H1 (cell line): ENCODE measurements at regions not wholly inside any gene's neighbourhood (a gene's known extent, or its start where the extent isn't known, plus 50 kb on each side); places are given as distances from the start of the nearest gene placed in this dataset.

Experiments
- CBX8 ChIP-seq: fragments of 300-800, 300-1000 bp; sonication (generic); IDR thresholded peaks from 2 replicates; pipeline ENCODE4 v1.7.1; 2016; ENCODE audit warnings: low read depth, low read length, borderline replicate concordance
- CHD1 ChIP-seq: IDR thresholded peaks from 2 replicates; pipeline ENCODE4 v1.6.1; 2012; ENCODE audit warnings: low read depth, low read length, improper control_type of control experiment
- CREB1 ChIP-seq: IDR thresholded peaks from 2 replicates; pipeline ENCODE4 v1.6.1; 2012; ENCODE audit warnings: inconsistent platforms
- EZH2 ChIP-seq: fragments of 200-600 bp; sonication (generic); IDR thresholded peaks from 2 replicates; pipeline ENCODE4 v1.7.1; 2012; ENCODE audit warnings: low read depth, mild to moderate bottlenecking, moderate library complexity, low read length, inconsistent platforms; ENCODE audit not compliant: severe bottlenecking
- GABPA ChIP-seq: IDR thresholded peaks from 2 replicates; pipeline ENCODE4 v1.6.1; 2011; ENCODE audit warnings: mild to moderate bottlenecking, low read length, moderate library complexity, borderline replicate concordance; ENCODE audit not compliant: insufficient read depth
- POLR2A ChIP-seq, 2 experiments: IDR thresholded peaks; 1 replicate in 1 of 2; 2 replicates in 1 of 2; pipeline ENCODE4 v1.6.1; 2011; ENCODE audit warnings: low read depth in 2 of 2, low read length in 2 of 2, mild to moderate bottlenecking in 2 of 2; ENCODE audit errors: control extremely low read depth in 1 of 2
- RAD21 ChIP-seq, 2 experiments: IDR thresholded peaks in 1 of 2; conservative IDR thresholded peaks in 1 of 2; 2 replicates each; pipeline ENCODE4 v1.6.1; 2011; ENCODE audit warnings: low read depth in 2 of 2, low read length in 2 of 2, improper control_type of control experiment in 1 of 2, inconsistent platforms in 1 of 2, mild to moderate bottlenecking in 1 of 2, moderate library complexity in 1 of 2
- RFX5 ChIP-seq: IDR thresholded peaks from 2 replicates; pipeline ENCODE4 v1.6.1; 2011; ENCODE audit warnings: low read depth, low read length, improper control_type of control experiment, borderline replicate concordance
- SIX5 ChIP-seq: IDR thresholded peaks from 2 replicates; pipeline ENCODE4 v1.6.1; 2011; ENCODE audit warnings: mild to moderate bottlenecking, low read depth, low read length
- TAF7 ChIP-seq: optimal IDR thresholded peaks from 2 replicates; pipeline ENCODE3; 2011; ENCODE audit warnings: low read depth, mild to moderate bottlenecking, inconsistent platforms, low read length, moderate library complexity, borderline replicate concordance
- TCF12 ChIP-seq: IDR thresholded peaks from 2 replicates; pipeline ENCODE4 v1.6.1; 2011; ENCODE audit warnings: low read depth, mild to moderate bottlenecking, low read length
- TF ChIP-seq, protein P1 (sequence below), 3 experiments: IDR thresholded peaks; 1 replicate in 2 of 3; 2 replicates in 1 of 3; pipeline versions ENCODE4 v1.5.1 to v1.6.1; 2011; ENCODE audit warnings: low read length in 3 of 3, mild to moderate bottlenecking in 3 of 3, inconsistent platforms in 2 of 3, low read depth in 1 of 3, moderate library complexity in 1 of 3; ENCODE audit not compliant: insufficient read depth in 1 of 3; ENCODE audit errors: control extremely low read depth in 1 of 3
- TF ChIP-seq, protein P2 (sequence below): IDR thresholded peaks from 2 replicates; pipeline ENCODE4 v1.6.1; 2011; ENCODE audit warnings: low read length, improper control_type of control experiment
- TF ChIP-seq, protein P3 (sequence below): IDR thresholded peaks from 2 replicates; pipeline ENCODE4 v1.6.1; 2011; ENCODE audit warnings: low read depth, mild to moderate bottlenecking, low read length; ENCODE audit not compliant: insufficient read depth

DNA sequence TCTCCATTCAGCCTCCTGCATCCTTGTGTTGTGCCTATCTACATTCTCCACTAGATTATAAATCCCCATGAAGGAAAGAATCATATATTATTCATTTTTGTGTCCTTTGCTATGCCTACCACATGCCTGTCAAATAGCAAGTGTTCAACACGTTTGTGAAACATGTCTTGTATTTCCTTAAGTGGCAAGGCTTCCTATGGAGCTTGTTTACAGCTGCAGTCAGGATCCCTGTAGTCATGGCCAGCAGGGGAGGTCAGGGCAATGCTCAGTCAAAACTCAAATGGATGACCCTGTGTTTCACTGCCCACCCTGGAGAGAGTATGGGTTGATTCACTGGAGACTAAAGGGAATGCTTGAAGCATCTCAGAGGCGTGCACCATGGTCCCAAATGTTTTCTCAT is 191.7 kb upstream of the ATP11B start:
- TF ChIP-seq TCF12: no peak
- TF ChIP-seq CBX8: no peak
- TF ChIP-seq CREB1: no peak
- no peak for TF ChIP-seq EZH2
- TF ChIP-seq, protein P1, sequence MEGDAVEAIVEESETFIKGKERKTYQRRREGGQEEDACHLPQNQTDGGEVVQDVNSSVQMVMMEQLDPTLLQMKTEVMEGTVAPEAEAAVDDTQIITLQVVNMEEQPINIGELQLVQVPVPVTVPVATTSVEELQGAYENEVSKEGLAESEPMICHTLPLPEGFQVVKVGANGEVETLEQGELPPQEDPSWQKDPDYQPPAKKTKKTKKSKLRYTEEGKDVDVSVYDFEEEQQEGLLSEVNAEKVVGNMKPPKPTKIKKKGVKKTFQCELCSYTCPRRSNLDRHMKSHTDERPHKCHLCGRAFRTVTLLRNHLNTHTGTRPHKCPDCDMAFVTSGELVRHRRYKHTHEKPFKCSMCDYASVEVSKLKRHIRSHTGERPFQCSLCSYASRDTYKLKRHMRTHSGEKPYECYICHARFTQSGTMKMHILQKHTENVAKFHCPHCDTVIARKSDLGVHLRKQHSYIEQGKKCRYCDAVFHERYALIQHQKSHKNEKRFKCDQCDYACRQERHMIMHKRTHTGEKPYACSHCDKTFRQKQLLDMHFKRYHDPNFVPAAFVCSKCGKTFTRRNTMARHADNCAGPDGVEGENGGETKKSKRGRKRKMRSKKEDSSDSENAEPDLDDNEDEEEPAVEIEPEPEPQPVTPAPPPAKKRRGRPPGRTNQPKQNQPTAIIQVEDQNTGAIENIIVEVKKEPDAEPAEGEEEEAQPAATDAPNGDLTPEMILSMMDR (IDR thresholded peaks at IDR 0.05; ENCODE audit: control extremely low read depth in 1 of 3, insufficient read depth in 1 of 3, low read depth in 1 of 3, low read length in 3 of 3): no peak
- TF ChIP-seq POLR2A (IDR thresholded peaks at IDR 0.05; ENCODE audit: control extremely low read depth in 1 of 2, low read depth in 2 of 2, low read length in 2 of 2): no peak
- TF ChIP-seq, protein P2, sequence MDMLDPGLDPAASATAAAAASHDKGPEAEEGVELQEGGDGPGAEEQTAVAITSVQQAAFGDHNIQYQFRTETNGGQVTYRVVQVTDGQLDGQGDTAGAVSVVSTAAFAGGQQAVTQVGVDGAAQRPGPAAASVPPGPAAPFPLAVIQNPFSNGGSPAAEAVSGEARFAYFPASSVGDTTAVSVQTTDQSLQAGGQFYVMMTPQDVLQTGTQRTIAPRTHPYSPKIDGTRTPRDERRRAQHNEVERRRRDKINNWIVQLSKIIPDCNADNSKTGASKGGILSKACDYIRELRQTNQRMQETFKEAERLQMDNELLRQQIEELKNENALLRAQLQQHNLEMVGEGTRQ: no peak
- TF ChIP-seq GABPA: no peak
- TF ChIP-seq, protein P3, sequence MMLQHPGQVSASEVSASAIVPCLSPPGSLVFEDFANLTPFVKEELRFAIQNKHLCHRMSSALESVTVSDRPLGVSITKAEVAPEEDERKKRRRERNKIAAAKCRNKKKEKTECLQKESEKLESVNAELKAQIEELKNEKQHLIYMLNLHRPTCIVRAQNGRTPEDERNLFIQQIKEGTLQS: no peak
- TF ChIP-seq CHD1: no peak
- TF ChIP-seq RFX5: no peak
- no peak for TF ChIP-seq RAD21 (IDR thresholded peaks at IDR 0.05 in 1 of 2, conservative IDR thresholded peaks at IDR 0.05 in 1 of 2; ENCODE audit: low read depth in 2 of 2, low read length in 2 of 2)
- no peak for TF ChIP-seq TAF7
- no peak for TF ChIP-seq SIX5
